ENCODE measurements at regions not wholly inside any gene's neighbourhood (a gene's known extent, or its start where the extent isn't known, plus 50 kb on each side); places are given as distances from the start of the nearest gene placed in this dataset.

- intact Hi-C loops (cut with DNase I, micrococcal nuclease) = no loop called here
- ChIA-PET POLR2A (no interaction called here), CTCF (no interaction called here)
- Mint-ChIP-seq H3K4me3 (no peak overlapping the region), H3K4me1 (no peaks in the 10 kb centered on the region), H3K27ac (no peak overlapping the region), H3K9me3 (ENCODE audit: low read depth) (no peaks in the 10 kb centered on the region), H3K36me3 (ENCODE audit: low read depth) (no peaks in the 10 kb centered on the region), H3K27me3 (no peaks in the 10 kb centered on the region)
- DNase-seq = no peak
- ATAC-seq = no peak
These were observed 359.8 kb downstream of the DUSP10 start for GRCh38 chr1:221381910-221382623.

DNA sequence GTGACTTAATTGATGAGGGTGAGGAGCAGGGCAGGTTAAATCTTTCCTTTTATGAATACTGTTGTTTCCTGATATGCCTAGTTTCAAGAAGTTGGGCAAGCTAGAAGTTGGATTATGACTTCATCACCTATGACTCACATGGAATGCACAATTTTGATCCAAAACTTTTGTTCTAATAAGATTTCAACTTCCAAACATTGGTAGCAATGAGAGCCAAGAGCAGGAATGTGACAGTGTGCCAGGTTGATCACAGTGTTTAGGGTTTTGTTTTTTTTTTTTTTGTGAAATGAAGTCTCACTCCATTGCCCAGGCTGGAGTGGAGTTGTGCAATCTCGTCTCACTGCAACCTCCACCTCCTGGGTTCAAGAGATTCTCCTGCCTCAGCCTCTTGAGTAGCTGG is 349.4 kb downstream of the DUSP10 start:
- Mint-ChIP-seq H3K4me1 (no peaks in the 10 kb centered on the region), H3K27me3 (peaks cover 24% of the 10 kb centered on the region), H3K36me3 (ENCODE audit: low read depth) (no peaks in the 10 kb centered on the region), H3K9me3 (ENCODE audit: low read depth) (peaks cover 2% of the 10 kb centered on the region), H3K4me3 (no peak overlapping the region), H3K27ac (no peak overlapping the region)
- intact Hi-C loops (cut with DNase I, micrococcal nuclease) = no loop called here
- no peak for DNase-seq
- no peak for ATAC-seq
- CTCF ChIA-PET = no interaction called here
- POLR2A ChIA-PET = no interaction called here

- no peaks in the 10 kb centered on the region for H3K36me3 Mint-ChIP-seq (ENCODE audit: low read depth)
- CTCF ChIA-PET = interaction anchor here (0.7 kb wide), 1 partner anchor 9 kb away, joined by 3 read pairs; no protein-coding TSS in a partner anchor
- no peaks in the 10 kb centered on the region for H3K4me1 Mint-ChIP-seq
- POLR2A ChIA-PET = no interaction called here
- H3K27me3 Mint-ChIP-seq = peaks cover 18% of the 10 kb centered on the region
- DNase-seq (no peak), ATAC-seq (no peak)
- H3K27ac Mint-ChIP-seq = no peak overlapping the region
- peaks cover 4% of the 10 kb centered on the region for H3K9me3 Mint-ChIP-seq (ENCODE audit: low read depth)
- intact Hi-C loops (cut with DNase I, micrococcal nuclease) = no loop called here
- H3K4me3 Mint-ChIP-seq = no peak overlapping the region
These were observed 347.8 kb downstream of the DUSP10 start for GRCh38 chr1:221394011-221394544.

DNA sequence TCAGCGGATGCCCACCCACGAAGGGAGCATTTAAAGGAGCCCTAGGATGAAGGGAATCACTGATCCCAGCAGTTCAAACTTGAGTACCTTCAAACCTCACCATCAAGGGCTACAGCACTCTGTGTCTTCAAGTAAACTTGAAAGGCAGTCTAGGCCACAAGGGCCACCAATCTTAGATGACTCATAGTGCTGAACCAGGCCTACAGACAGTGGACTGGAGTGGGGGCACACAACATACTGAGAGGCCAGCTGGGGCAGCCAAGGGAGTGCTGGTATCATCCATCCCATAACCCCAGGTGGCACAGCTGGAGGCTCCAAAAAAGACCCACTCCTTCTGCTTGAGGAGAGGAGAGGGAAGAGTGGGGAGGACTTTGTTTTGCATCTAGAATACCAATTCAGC is 345.4 kb downstream of the DUSP10 start:
- Mint-ChIP-seq H3K27ac (no peak overlapping the region), H3K27me3 (peaks cover 17% of the 10 kb centered on the region), H3K4me3 (no peak overlapping the region), H3K4me1 (no peaks in the 10 kb centered on the region), H3K9me3 (ENCODE audit: low read depth) (peaks cover 8% of the 10 kb centered on the region), H3K36me3 (ENCODE audit: low read depth) (no peaks in the 10 kb centered on the region)
- POLR2A ChIA-PET = no interaction called here
- ATAC-seq (no peak), DNase-seq (no peak)
- CTCF ChIA-PET = no interaction called here
- intact Hi-C loops (cut with DNase I, micrococcal nuclease) = no loop called here

GRCh38 chr1:221397141-221397540 is 344.7 kb downstream of the DUSP10 start:
- POLR2A ChIA-PET = no interaction called here
- DNase-seq (no peak), ATAC-seq (no peak)
- H3K9me3 Mint-ChIP-seq (ENCODE audit: low read depth) = peaks cover 8% of the 10 kb centered on the region
- H3K27me3 Mint-ChIP-seq = peaks cover 17% of the 10 kb centered on the region
- no peak overlapping the region for H3K27ac Mint-ChIP-seq
- CTCF ChIA-PET = no interaction called here
- H3K4me3 Mint-ChIP-seq = no peak overlapping the region
- H3K4me1 Mint-ChIP-seq = no peaks in the 10 kb centered on the region
- no peaks in the 10 kb centered on the region for H3K36me3 Mint-ChIP-seq (ENCODE audit: low read depth)
- intact Hi-C loops (cut with DNase I, micrococcal nuclease) = no loop called here

GRCh38 chr1:221397606-221398005 is 344.3 kb downstream of the DUSP10 start:
- no peak overlapping the region for H3K27ac Mint-ChIP-seq
- no peak overlapping the region for H3K4me3 Mint-ChIP-seq
- ATAC-seq (peak; percentile 47), DNase-seq (no peak)
- ChIA-PET POLR2A (no interaction called here), CTCF (no interaction called here)
- no peaks in the 10 kb centered on the region for H3K36me3 Mint-ChIP-seq (ENCODE audit: low read depth)
- no peaks in the 10 kb centered on the region for H3K4me1 Mint-ChIP-seq
- peaks cover 8% of the 10 kb centered on the region for H3K9me3 Mint-ChIP-seq (ENCODE audit: low read depth)
- intact Hi-C loops (cut with DNase I, micrococcal nuclease) = no loop called here
- peaks cover 19% of the 10 kb centered on the region for H3K27me3 Mint-ChIP-seq

- ChIA-PET CTCF (no interaction called here), POLR2A (no interaction called here)
- no peaks in the 10 kb centered on the region for H3K4me1 Mint-ChIP-seq
- no peaks in the 10 kb centered on the region for H3K36me3 Mint-ChIP-seq (ENCODE audit: low read depth)
- H3K27me3 Mint-ChIP-seq = peaks cover 19% of the 10 kb centered on the region
- no peak for DNase-seq
- no peak overlapping the region for H3K4me3 Mint-ChIP-seq
- no peak overlapping the region for H3K27ac Mint-ChIP-seq
- intact Hi-C loops (cut with DNase I, micrococcal nuclease) = no loop called here
- peaks cover 7% of the 10 kb centered on the region for H3K9me3 Mint-ChIP-seq (ENCODE audit: low read depth)
- no peak for ATAC-seq
These were observed 336.7 kb downstream of the DUSP10 start for GRCh38 chr1:221405146-221405545.

DNA sequence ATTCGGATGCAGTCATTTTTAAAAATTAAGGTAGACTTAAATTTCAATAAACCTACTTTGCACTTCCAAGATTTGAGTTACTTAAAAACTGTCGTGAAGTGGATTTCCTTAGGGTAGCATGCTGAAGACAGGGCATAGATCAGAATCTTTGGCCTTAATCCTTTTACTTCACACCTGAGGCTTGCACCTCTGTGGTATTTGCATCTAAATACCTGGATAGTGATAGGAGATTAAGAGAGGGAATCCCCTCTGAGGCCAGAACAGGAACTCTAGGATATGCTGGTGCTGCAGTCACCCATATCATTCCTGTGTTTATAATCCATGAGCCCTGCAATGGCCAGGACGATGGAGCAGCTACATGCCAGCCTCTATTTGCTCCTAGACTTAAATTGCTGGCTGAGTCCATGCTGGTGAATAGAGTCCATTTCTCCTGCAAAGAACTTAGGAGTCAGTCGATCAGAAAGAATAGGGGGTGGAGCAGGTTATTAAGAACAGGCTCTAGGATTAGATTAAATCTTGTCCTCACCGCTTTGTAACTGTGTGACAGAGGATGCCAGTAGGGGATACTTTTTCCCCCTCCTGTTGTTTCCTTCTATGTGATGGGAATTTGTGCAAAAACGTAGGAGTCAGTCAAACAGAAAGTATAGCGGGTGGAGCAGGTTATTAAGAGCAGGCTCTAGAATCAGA is 333.6 kb downstream of the DUSP10 start:
- CTCF ChIA-PET = no interaction called here
- Mint-ChIP-seq H3K36me3 (ENCODE audit: low read depth) (no peaks in the 10 kb centered on the region), H3K4me3 (no peak overlapping the region), H3K27ac (no peak overlapping the region), H3K4me1 (no peaks in the 10 kb centered on the region), H3K27me3 (peaks cover 16% of the 10 kb centered on the region), H3K9me3 (ENCODE audit: low read depth) (peaks cover 1% of the 10 kb centered on the region)
- intact Hi-C loops (cut with DNase I, micrococcal nuclease) = no loop called here
- POLR2A ChIA-PET = no interaction called here
- ATAC-seq (no peak), DNase-seq (no peak)

DNA sequence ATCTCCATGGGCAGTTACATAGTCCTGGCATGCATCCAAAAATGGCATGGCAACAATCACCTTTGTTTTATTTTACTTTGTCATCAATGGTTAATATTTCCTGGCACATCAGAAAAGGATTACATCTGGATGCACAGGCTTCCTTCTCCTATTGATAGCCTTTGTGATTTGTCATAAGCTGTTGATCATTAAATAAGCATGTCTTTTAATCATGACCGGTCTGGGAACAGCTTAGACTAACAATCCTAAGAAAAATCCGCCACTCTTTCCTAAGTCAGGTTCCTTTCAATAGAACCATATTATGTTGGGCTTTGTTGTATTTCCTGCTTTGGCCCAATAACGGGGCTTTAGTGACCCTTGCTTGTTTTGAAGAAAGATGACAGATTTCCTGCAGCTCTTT is 330.6 kb downstream of the DUSP10 start:
- ChIA-PET POLR2A (no interaction called here), CTCF (interaction anchor here (1.4 kb wide), 1 partner anchor 25 kb away, joined by 5 read pairs; no protein-coding TSS in a partner anchor)
- ATAC-seq = no peak
- DNase-seq = no peak
- Mint-ChIP-seq H3K9me3 (ENCODE audit: low read depth) (no peaks in the 10 kb centered on the region), H3K27ac (no peak overlapping the region), H3K27me3 (peaks cover 21% of the 10 kb centered on the region), H3K4me3 (no peak overlapping the region), H3K4me1 (no peaks in the 10 kb centered on the region), H3K36me3 (ENCODE audit: low read depth) (no peaks in the 10 kb centered on the region)
- intact Hi-C loops (cut with DNase I, micrococcal nuclease) = no loop called here

DNA sequence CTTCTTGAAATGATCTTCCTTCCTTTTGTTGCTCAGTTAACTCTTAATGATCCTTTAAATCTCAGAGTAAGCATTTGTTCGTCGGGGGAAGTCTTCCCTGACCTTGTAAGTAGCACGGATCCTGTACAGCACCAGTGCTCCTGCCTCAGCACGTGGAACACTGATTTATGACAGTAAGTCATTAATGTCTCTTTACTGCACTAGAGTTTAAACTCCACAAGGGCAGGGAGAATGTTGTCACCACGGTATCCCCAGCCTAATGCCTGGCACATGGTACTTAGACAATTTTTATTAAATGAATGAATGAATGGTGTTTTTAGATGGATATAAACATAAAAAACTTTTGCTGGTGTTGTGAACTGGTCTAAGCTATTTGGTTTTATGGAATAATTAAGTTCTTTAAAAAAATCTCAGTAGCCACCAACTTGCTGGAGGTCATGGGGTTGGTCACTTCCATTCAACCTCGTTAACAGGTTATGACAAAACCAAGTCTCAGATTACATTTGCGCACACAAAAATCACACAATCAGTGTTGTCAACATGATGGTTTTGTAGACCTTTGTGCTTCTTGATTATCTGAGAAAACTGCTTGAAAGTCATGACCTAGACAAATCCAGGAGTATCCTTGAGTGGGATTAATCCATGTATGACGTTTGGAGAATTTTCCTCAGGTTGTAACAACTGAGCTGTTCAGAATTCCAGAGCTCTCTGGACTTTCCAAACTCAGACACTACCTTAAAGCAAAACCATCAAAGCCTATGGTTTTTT is 326.9 kb downstream of the DUSP10 start:
- Mint-ChIP-seq H3K27ac (no peak overlapping the region), H3K36me3 (ENCODE audit: low read depth) (no peaks in the 10 kb centered on the region), H3K9me3 (ENCODE audit: low read depth) (no peaks in the 10 kb centered on the region), H3K27me3 (peaks cover 12% of the 10 kb centered on the region), H3K4me3 (no peak overlapping the region), H3K4me1 (no peaks in the 10 kb centered on the region)
- ChIA-PET POLR2A (no interaction called here), CTCF (interaction anchor here (1.0 kb wide), 1 partner anchor 20 kb away, joined by 3 read pairs; no protein-coding TSS in a partner anchor)
- DNase-seq (no peak), ATAC-seq (no peak)
- intact Hi-C loops (cut with DNase I, micrococcal nuclease) = no loop called here

DNA sequence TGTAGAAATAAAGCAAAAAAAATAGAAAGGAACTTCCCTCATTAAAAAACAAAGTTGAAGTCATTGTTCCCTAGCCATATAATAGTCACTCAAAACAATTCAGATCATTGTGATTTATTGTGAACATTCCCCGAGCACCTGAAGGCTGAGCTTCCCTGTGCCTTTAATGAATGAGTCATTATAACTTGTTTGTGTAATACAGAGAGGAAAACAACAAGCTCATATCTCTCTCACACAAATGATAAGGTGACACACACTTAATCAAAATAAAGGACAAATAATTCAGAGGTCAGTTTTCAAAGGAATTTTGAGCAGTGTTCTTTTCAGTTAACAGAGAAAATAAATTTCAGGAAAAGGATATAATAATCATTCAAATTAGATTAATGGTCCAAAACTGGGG is 326.2 kb downstream of the DUSP10 start:
- intact Hi-C loops (cut with DNase I, micrococcal nuclease) = no loop called here
- Mint-ChIP-seq H3K27me3 (peaks cover 12% of the 10 kb centered on the region), H3K9me3 (ENCODE audit: low read depth) (no peaks in the 10 kb centered on the region), H3K4me1 (no peaks in the 10 kb centered on the region), H3K36me3 (ENCODE audit: low read depth) (no peaks in the 10 kb centered on the region), H3K4me3 (no peak overlapping the region), H3K27ac (no peak overlapping the region)
- no peak for ATAC-seq
- CTCF ChIA-PET = interaction anchor here (0.7 kb wide), 1 partner anchor 18 kb away, joined by 3 read pairs; no protein-coding TSS in a partner anchor
- POLR2A ChIA-PET = no interaction called here
- DNase-seq = no peak

DNA sequence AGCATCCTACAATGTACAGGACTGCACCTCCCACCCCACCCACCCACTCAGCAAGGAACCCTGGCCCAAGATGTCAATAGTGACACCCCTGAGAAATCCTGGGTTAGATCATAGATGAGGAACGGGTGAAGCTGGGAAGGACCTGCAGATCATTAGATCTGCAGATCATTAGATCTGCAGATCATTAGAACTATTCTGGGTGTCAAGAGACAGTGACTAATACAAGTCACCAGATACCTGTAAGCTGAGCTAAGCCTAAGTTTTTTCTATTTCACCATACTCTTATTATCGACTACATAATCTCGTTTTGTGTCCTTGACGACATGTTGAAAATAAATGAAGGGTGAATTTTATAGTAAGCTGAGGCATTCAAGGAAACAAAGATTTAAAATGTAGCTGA is 325.7 kb downstream of the DUSP10 start:
- DNase-seq (no peak), ATAC-seq (no peak)
- Mint-ChIP-seq H3K4me1 (no peaks in the 10 kb centered on the region), H3K4me3 (no peak overlapping the region), H3K9me3 (ENCODE audit: low read depth) (no peaks in the 10 kb centered on the region), H3K27ac (no peak overlapping the region), H3K36me3 (ENCODE audit: low read depth) (no peaks in the 10 kb centered on the region), H3K27me3 (peaks cover 12% of the 10 kb centered on the region)
- POLR2A ChIA-PET = no interaction called here
- CTCF ChIA-PET = interaction anchor here (0.7 kb wide), 1 partner anchor 18 kb away, joined by 3 read pairs; no protein-coding TSS in a partner anchor
- intact Hi-C loops (cut with DNase I, micrococcal nuclease) = no loop called here
